Activated CD8-positive, alpha-beta T cell treated with anti-CD3 and anti-CD28 coated beads, Interleukin-2, amount 10 ng/mL, durations not matched to agents 7 days and 5 days (primary cell): ENCODE measurements at regions not wholly inside any gene's neighbourhood (a gene's known extent, or its start where the extent isn't known, plus 50 kb on each side); places are given as distances from the start of the nearest gene placed in this dataset.

Experiments
- ATAC-seq: fragments of 150-1000 bp; cut with Tn5 transposase; one replicate; pipeline ENCODE4 v1.10.0; 2021; ENCODE audit warnings: moderate library complexity
- CTCF ChIA-PET: fragments of 350-600 bp; sonication (Branson Sonifier 250); formaldehyde crosslinking; loops from one replicate; lab custom pipeline; 2021; ENCODE audit warnings: antibody characterized with exemption; lab: Charles Lee
- POLR2A ChIA-PET: fragments of 350-600 bp; sonication (Branson Sonifier 250); formaldehyde crosslinking; loops from one replicate; lab custom pipeline; 2021; ENCODE audit warnings: antibody characterized with exemption; lab: Charles Lee
- DNase-seq: peaks from one replicate; pipeline ENCODE4 v3.0.0-alpha.2; 2020
- H3K27ac Mint-ChIP-seq: one replicate; pipeline ENCODE4 v1.8.0; 2021; ENCODE audit warnings: mild to moderate bottlenecking, mixed read lengths
- H3K27me3 Mint-ChIP-seq: one replicate; pipeline ENCODE4 v1.8.0; 2021; ENCODE audit warnings: low read depth, mixed read lengths
- H3K36me3 Mint-ChIP-seq: one replicate; pipeline ENCODE4 v1.8.0; 2021; ENCODE audit warnings: low read depth, mixed read lengths
- H3K4me1 Mint-ChIP-seq: one replicate; pipeline ENCODE4 v1.8.0; 2021; ENCODE audit warnings: low read depth, mixed read lengths
- H3K4me3 Mint-ChIP-seq: one replicate; pipeline ENCODE4 v1.8.0; 2021; ENCODE audit warnings: mild to moderate bottlenecking, mixed read lengths
- H3K9me3 Mint-ChIP-seq: one replicate; pipeline ENCODE4 v1.8.0; 2022; ENCODE audit warnings: mixed read lengths; ENCODE audit not compliant: insufficient read depth

DNA sequence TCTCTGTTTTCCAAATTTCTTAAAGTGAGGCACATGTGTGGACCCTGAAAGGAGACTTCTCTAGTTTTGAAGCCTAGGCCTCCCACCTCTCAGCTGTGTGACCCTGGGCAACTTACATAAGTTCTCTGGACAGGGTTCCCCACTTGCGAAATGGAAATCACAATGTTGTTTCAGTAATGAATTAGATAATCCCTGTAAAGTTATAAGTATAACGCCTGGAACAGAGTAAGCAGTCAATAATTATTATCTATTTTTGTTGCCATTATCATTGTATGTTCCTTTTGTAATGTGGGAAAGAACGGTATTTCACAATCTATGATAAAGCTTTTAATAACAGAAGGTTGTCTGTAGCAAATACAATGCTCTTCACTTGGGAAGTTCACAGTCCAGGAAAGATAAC, 437.3 kb upstream of the ZNF507 start:
- Mint-ChIP-seq H3K4me3 (no peak overlapping the region), H3K36me3 (no peaks in the 10 kb centered on the region), H3K27me3 (no peaks in the 10 kb centered on the region), H3K4me1 (peaks cover 2% of the 10 kb centered on the region), H3K27ac (no peak overlapping the region), H3K9me3 (no peaks in the 10 kb centered on the region)
- ATAC-seq (no peak), DNase-seq (no peak)
- CTCF ChIA-PET, result no interaction called here
- POLR2A ChIA-PET, result no interaction called here

DNA sequence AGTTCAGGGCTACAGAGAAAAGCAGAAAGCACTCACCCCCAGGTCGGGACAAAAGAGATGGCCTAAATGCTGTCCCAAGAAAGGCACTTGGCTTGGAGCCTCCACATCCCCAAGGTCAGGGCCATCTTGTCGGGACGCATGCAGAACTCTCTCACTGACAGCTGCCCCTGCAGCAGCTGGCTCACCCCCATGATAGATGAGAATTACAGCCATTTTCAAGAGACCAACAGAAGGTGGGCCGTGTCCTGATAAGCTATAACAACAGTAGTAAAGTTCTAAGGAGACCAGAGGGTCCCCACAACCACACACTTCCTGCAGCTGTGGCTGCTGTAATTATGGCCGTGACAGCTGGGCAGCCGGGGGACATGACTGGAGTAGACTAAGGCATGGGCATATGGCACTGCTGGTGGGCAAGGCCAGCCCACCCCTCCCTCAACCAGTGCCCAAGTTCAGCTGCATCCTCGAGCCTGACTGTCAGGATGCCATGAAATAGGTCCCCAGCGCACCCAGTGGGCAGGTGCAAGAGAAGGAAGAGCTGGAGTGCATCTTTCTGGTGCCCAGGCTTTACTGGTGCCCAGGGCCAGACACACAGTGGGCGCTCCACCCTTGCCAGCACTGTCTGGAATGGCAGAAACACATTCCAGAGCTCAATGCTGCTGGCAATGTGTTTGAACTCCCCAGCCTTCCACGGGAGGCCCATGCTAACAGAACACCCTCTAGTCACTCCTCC, 436.7 kb upstream of the ZNF507 start:
- ChIA-PET POLR2A (no interaction called here), CTCF (no interaction called here)
- no peaks in the 10 kb centered on the region for H3K9me3 Mint-ChIP-seq
- no peaks in the 10 kb centered on the region for H3K27me3 Mint-ChIP-seq
- ATAC-seq (no peak), DNase-seq (no peak)
- peaks cover 2% of the 10 kb centered on the region for H3K4me1 Mint-ChIP-seq
- H3K27ac Mint-ChIP-seq, result no peak overlapping the region
- H3K4me3 Mint-ChIP-seq, result no peak overlapping the region
- no peaks in the 10 kb centered on the region for H3K36me3 Mint-ChIP-seq

DNA sequence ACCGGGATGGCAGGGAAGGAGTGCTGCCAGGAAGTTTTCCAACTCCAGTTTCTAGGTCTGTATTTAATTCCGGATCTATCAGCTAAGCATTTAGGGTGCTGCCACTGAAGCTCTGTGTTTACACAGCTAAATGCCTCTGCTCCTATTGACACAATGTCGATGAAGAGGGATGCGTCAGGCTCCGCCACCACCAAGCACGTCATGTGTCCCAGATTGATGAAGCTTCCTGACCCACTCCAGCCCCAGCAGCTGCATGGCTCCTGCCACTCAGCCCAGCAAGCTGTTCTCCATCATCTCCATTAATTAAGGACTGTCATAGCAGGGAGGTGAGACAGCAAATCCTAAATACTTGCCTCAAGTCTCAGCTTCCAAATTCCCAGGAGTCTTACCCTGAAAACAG, 435.2 kb upstream of the ZNF507 start:
- no peaks in the 10 kb centered on the region for H3K9me3 Mint-ChIP-seq
- H3K4me1 Mint-ChIP-seq, result peaks cover 2% of the 10 kb centered on the region
- ChIA-PET POLR2A (no interaction called here), CTCF (no interaction called here)
- no peak overlapping the region for H3K27ac Mint-ChIP-seq
- H3K27me3 Mint-ChIP-seq, result no peaks in the 10 kb centered on the region
- no peak for DNase-seq
- ATAC-seq, result no peak
- H3K36me3 Mint-ChIP-seq, result no peaks in the 10 kb centered on the region
- H3K4me3 Mint-ChIP-seq, result no peak overlapping the region

DNA sequence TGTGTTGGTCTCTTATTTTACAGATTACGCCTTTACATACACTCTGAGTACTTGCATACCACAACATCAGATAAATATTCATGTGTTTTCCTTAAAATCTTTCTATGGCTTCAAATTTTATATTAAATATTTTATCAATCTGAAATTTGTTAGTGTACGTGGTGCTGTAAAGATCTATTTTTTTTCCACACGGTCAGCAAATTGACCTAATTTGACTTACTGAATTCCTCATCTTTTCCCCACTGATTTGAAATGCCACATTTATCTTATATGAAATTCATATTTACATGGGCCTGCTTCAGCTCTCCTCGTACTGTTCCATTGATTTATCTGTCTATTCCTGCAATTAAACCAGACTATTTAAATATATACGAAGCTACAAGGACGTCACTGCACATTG, 433.8 kb upstream of the ZNF507 start:
- ATAC-seq, result no peak
- Mint-ChIP-seq H3K27ac (no peak overlapping the region), H3K36me3 (no peaks in the 10 kb centered on the region), H3K4me1 (no peaks in the 10 kb centered on the region), H3K9me3 (no peaks in the 10 kb centered on the region), H3K4me3 (no peak overlapping the region), H3K27me3 (no peaks in the 10 kb centered on the region)
- ChIA-PET CTCF (no interaction called here), POLR2A (no interaction called here)
- DNase-seq, result no peak

DNA sequence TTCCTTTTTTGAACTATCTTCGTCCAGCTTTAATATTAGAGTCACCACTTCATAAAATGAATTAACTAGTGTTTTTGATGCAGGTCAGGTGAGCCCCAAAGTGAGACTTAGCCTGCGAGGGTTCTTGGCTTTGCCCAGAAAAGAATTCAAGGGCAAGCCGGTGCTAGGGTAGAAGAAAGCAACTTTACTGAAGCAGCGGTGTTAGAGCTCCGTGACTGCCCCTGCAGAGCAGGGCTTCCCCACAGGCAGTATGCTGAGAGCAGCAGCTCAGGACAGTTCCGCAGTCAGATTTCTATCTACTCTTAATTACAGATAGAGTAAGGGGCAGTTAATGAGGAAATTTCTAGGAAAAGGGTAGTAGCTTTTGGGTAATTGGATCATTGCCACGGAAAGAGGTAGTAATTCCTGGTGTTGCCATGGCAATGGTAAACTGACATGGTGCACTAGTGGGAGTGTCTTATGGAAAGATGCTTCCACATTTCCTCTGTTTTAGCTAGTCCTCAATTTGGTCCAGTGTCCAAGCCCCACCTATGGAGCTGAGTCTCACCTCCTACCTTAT, 432.2 kb upstream of the ZNF507 start:
- H3K4me3 Mint-ChIP-seq, result no peak overlapping the region

DNA sequence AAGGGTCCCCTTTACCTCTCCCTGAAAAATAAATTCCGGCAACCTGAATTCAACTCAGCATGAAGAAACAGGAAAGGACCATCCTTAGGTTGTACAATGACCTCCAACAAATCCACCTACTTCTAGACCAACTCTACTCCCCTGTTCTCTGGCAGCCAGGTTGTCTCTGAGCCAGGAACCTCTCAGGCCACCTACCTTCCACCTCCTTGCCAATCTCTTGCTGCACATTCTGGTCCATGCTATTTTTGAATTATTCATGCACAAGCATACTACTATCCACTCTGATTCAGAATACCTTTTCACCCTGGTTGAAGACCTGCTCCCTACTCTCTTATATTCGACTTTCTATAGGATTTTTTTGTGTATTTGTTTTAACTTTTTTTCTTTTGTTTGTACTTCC, 415.0 kb upstream of the ZNF507 start:
- no peak for ATAC-seq
- CTCF ChIA-PET, result no interaction called here

More for the DNA sequence above, 432.2 kb upstream of the ZNF507 start:
- ATAC-seq (no peak), DNase-seq (no peak)
- Mint-ChIP-seq H3K4me1 (no peaks in the 10 kb centered on the region), H3K27ac (no peak overlapping the region), H3K9me3 (no peaks in the 10 kb centered on the region), H3K36me3 (no peaks in the 10 kb centered on the region), H3K27me3 (no peaks in the 10 kb centered on the region)
- CTCF ChIA-PET, result no interaction called here
- POLR2A ChIA-PET, result no interaction called here

DNA sequence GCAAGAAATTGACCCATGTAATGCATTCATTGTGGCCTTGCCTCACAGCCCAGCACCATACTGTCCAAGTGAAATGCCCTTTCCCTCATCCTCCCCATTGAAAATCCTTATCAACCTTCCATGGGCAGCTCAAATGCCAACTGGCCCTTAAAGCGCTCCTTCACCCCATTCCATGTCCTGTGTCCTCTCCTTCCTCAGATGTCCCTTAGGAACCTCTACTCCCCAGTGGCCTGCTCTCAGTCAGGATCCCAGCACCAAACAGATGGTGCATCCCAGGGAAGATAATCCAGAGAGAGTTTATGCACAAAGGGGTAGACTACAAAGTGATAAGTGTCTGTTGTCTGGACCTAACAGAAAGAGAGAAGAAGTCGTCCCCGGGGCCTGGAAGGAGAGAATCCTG, 407.4 kb upstream of the ZNF507 start:
- Mint-ChIP-seq H3K4me1 (no peaks in the 10 kb centered on the region), H3K4me3 (no peak overlapping the region), H3K27ac (no peak overlapping the region), H3K9me3 (no peaks in the 10 kb centered on the region), H3K27me3 (no peaks in the 10 kb centered on the region), H3K36me3 (no peaks in the 10 kb centered on the region)
- ChIA-PET POLR2A (no interaction called here), CTCF (no interaction called here)
- DNase-seq (no peak), ATAC-seq (no peak)

More for the DNA sequence above, 415.0 kb upstream of the ZNF507 start:
- no peak overlapping the region for H3K4me3 Mint-ChIP-seq
- H3K4me1 Mint-ChIP-seq, result no peaks in the 10 kb centered on the region
- no peaks in the 10 kb centered on the region for H3K27me3 Mint-ChIP-seq
- H3K36me3 Mint-ChIP-seq, result no peaks in the 10 kb centered on the region
- no peak overlapping the region for H3K27ac Mint-ChIP-seq
- no peaks in the 10 kb centered on the region for H3K9me3 Mint-ChIP-seq
- no peak for DNase-seq
- POLR2A ChIA-PET, result no interaction called here

DNA sequence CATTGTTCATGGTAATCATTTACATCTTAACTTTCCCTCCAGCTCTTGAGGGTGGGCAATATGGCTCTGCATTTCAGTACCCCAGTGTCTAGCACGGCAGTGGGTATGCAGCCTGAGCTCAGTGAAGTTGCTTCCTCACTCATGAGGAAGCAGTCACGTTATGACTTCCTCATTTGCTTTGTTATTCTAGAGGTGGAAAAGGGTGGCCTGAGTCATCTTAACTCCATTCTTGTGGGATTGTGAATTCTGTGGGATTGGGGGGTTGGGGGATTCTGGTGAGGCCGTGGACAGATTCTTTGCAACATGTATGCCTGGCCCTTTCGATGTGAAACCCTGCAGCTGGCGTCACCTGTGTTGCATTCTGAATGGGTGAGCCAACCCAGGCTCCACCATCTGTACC, 406.7 kb upstream of the ZNF507 start:
- H3K27me3 Mint-ChIP-seq, result no peaks in the 10 kb centered on the region
- H3K9me3 Mint-ChIP-seq, result no peaks in the 10 kb centered on the region
- CTCF ChIA-PET, result no interaction called here

DNA sequence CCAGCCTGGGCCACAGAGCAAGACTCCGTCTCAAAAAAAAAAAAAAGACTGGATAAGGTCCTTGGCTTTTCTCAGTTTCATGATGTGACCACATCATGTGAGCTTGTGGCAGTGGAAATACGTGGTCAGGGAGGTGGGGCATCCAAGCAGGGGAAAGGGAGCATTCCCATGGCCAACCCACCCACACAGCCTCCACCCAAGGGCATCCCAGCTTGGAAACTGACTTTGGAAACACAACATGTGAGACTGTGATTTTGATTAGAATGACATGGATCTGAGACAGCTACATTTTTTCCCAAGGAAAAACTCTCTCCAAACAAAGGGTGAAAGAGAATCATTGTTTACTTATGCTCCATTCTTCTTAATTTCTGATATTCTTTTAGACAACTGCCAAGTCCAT, 405.0 kb upstream of the ZNF507 start:
- Mint-ChIP-seq H3K36me3 (no peaks in the 10 kb centered on the region), H3K4me3 (no peak overlapping the region), H3K27me3 (no peaks in the 10 kb centered on the region), H3K4me1 (no peaks in the 10 kb centered on the region), H3K9me3 (peaks cover 4% of the 10 kb centered on the region), H3K27ac (no peak overlapping the region)
- no peak for DNase-seq
- ChIA-PET CTCF (no interaction called here), POLR2A (interaction anchor here (0.6 to 1.1 kb wide), 3 partner anchors 15 to 117 kb away, joined by 3 read pairs; no protein-coding TSS in a partner anchor)
- ATAC-seq, result no peak

More for the DNA sequence above, 406.7 kb upstream of the ZNF507 start:
- H3K36me3 Mint-ChIP-seq, result no peaks in the 10 kb centered on the region
- H3K4me3 Mint-ChIP-seq, result no peak overlapping the region
- H3K27ac Mint-ChIP-seq, result no peak overlapping the region
- no peak for ATAC-seq
- no peak for DNase-seq
- no peaks in the 10 kb centered on the region for H3K4me1 Mint-ChIP-seq
- POLR2A ChIA-PET, result no interaction called here

DNA sequence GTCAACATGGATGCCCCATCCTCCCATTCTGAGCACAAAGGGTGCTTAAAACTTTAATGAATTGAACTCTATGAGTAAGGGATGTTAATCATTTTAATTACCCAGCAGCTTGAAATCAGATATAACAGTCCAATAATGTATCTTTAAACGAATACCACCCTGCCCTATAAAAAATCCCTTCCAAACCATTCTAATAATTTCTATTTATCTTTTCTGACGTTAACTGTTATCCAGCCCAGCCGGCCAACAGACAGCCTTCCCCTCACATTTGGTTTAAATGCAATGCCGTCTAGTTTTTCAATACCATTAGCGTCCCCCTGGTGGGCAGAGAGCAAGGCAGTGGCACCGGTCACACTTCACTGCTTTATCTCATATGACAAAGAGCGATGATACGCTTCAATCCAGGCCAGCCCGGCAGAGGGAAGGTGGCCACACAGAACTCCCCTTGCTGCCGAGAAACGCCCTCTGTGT, 402.2 kb upstream of the ZNF507 start:
- Mint-ChIP-seq H3K4me1 (no peaks in the 10 kb centered on the region), H3K27me3 (no peaks in the 10 kb centered on the region), H3K9me3 (peaks cover 4% of the 10 kb centered on the region), H3K27ac (no peak overlapping the region), H3K4me3 (no peak overlapping the region), H3K36me3 (no peaks in the 10 kb centered on the region)
- CTCF ChIA-PET, result no interaction called here
- ATAC-seq (no peak), DNase-seq (no peak)
- POLR2A ChIA-PET, result no interaction called here

DNA sequence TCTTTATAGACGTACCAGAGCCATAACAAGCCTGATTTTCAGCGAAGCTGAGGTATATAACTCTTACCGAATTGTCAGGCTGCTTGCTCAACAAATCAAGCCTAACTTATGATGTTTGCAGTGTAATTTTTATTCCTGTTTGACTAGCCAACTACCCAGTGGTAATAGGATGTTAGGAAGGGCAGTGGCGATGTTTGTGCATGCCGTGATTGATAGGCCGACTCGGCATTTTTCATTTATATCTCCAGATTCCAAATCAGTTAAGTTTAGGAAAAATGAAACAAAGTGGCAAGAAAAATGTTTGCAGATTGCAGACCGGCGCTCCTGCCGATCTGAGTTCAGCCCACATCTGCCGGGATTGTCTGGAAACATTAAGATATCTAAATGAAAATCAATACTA, 401.6 kb upstream of the ZNF507 start:
- Mint-ChIP-seq H3K4me1 (no peaks in the 10 kb centered on the region), H3K9me3 (peaks cover 4% of the 10 kb centered on the region), H3K27me3 (no peaks in the 10 kb centered on the region), H3K36me3 (no peaks in the 10 kb centered on the region), H3K4me3 (no peak overlapping the region), H3K27ac (no peak overlapping the region)
- ChIA-PET CTCF (no interaction called here), POLR2A (no interaction called here)
- ATAC-seq (no peak), DNase-seq (no peak)

DNA sequence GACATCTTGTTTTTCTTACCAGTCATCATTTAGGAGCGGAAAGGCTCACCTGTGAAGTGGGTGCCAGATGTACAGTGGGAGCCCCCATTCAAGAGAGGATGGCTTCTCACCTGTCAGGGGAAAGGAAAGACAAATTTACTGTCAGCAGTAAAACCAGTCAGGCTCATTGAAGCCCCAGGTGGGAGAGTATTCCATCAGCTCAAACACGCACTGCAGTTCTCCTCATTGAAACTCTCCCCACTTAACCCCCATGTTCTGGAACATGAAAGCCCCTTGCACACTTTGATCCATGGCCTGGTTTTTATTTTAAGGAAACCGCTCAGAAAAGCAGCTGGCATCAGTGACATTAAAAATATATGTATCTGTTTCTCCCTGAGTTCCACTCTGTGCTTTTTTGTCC, 401.1 kb upstream of the ZNF507 start:
- H3K27me3 Mint-ChIP-seq, result no peaks in the 10 kb centered on the region
- peaks cover 4% of the 10 kb centered on the region for H3K9me3 Mint-ChIP-seq
- H3K4me1 Mint-ChIP-seq, result no peaks in the 10 kb centered on the region
- DNase-seq (no peak), ATAC-seq (no peak)
- no peaks in the 10 kb centered on the region for H3K36me3 Mint-ChIP-seq
- no peak overlapping the region for H3K4me3 Mint-ChIP-seq
- ChIA-PET CTCF (no interaction called here), POLR2A (no interaction called here)
- no peak overlapping the region for H3K27ac Mint-ChIP-seq
